ENCODE measurements at regions not wholly inside any gene's neighbourhood (a gene's known extent, or its start where the extent isn't known, plus 50 kb on each side); places are given as distances from the start of the nearest gene placed in this dataset.
"Not testable (repeated sequence)": the region's sequence is repeated elsewhere in the genome, so short reads cannot be mapped to it uniquely, and the experiment has no call there.

GRCh38 chr2:236909802-236910201 is 175.9 kb upstream of the COPS8 start:
- DNase-seq = no peak

DNA sequence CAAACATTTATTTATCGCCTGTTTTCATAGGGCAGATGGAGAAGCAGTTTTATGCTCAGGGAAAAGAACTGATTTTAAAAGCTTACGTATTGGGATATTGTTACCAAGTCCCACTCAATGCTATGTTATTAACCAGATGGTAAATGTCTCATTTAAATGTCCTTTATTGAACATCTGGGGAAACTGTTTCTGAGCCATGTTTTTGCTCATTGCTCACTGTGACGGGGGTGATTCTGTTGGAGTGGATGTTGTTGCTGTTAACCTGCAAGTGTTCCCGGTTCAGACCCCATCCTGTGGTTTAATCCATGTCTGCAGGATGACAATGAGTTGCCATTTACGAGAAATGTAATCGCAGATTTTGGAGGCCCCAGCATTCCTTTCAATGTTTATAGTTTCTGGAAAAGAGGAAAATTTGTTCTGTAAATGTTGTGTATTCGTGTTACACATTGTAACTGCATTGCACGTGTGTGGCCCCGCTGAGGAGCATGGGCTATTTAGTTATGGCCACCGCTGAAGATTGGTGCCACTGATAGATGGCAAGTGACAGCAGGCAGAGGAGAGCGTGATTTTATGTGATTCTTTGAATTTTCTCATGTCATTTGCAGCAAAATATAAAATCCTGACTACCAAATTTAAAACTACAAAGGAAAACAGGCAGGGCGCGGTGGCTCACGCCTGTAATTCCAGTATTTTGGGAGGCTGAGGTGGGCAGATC is 174.8 kb upstream of the COPS8 start:
- no peak for DNase-seq

GRCh38 chr2:236912326-236913120 is 173.2 kb upstream of the COPS8 start:
- no peak for DNase-seq

DNA sequence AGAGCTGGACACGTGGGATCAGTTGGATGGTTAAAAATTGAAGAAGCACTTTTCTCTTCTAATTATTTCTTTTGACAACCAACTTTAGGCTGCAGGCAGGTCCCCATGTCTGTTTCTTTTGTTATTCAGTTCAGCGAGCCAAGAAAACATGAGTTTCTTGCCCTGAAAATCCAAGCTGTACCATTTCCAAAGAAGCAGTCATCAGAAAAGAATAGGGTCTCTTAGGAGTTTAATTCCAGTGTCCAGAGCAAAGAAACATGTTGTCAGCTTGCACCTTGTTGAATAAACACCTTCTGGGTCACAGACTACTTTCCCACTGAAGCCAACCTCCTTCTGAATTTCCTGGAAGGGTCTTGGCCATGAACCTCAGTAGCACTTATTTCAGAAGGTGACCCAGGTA is 170.5 kb upstream of the COPS8 start:
- DNase-seq = no peak

DNA sequence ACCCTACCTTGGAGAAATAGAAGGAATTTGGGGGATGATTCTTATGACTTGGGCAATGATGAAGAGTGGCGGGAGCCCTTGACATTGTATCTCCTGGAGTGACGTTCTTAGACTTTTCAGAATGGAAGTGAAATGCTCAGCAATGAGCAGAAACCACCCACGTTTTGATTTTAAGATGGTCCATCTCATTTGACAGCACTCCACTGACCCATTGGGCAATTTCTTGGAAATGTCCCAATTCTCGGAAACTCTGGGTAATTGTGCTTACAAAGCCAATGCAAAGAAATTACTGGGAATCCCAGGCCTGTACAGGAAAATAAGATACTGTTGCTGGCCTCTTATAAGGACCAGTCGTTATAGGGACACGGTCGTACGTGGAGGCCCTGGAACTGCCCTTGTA is 170.0 kb upstream of the COPS8 start:
- no peak for DNase-seq

DNA sequence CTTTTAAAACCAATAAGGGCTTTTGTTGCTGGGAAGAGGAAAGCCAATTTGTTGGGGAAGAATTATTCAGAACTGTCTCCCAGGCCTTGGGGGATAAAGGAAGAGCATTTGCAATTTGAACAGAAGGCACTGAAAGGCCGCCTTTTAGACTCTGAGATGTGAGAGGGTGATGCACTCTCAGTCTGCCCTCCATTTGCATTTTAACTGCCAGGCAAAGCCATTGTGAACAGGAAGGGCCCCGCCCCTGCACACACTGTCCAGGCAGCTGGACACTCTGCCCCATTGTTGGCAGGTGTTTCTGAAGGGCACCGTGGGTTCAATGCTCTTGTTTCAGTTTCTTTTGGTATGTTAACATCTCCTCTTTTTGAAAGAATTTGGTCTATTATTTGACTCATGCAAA is 169.5 kb upstream of the COPS8 start:
- no peak for DNase-seq

GRCh38 chr2:236916651-236917050 is 169.0 kb upstream of the COPS8 start:
- no peak for DNase-seq

- no peak for DNase-seq
These were observed 168.5 kb upstream of the COPS8 start for GRCh38 chr2:236917164-236917563.

- DNase-seq = no peak
These were observed 167.1 kb upstream of the COPS8 start for GRCh38 chr2:236918545-236918944.

DNA sequence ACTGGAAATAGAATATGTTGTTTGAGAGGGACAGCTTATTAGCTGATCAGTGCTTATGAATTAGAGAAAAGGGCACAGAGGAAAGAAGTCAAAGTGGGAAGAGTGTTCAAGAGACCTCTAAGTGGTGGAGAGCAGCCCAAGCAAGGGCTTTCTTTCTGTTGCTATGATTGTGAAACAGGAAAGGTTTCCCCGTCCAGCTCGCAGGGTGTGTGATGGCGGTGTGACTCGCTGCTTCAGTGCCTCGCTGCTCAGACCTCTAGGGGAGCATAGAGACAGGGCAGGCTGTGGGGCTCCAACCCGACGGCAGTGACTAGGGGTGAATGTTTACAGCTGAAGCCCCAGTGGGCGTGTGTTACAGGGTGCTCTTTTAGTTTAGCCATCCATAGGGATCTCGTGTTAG is 166.5 kb upstream of the COPS8 start:
- peak; percentile 67 for DNase-seq

DNA sequence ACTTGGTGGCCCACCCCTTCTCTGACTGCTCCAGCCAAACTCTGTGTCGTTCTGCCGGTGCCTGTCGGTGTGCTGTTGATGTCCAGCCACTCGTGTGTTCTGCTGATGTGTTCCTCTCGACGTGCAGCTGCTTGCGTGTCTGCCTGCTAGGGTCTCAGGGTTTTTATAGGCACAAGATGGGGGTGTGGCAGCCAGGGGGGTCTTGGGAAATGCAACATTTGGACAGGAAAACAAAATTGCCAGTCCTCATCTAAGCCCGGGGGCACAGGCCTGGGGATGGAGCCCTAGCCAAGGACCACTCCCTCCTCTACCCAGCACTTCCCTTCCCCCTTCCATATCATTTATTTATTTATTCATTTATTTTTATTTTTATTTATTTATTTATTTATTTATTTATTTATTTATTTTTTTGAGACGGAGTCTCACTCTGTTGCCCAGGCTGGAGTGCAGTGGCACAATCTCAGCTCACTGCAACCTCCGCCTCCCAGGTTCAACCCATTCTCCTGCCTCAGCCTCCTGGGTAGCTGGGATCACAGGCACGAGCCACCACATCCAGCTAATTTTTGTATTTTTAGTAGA is 165.8 kb upstream of the COPS8 start:
- not testable (repeated sequence) for DNase-seq

DNA sequence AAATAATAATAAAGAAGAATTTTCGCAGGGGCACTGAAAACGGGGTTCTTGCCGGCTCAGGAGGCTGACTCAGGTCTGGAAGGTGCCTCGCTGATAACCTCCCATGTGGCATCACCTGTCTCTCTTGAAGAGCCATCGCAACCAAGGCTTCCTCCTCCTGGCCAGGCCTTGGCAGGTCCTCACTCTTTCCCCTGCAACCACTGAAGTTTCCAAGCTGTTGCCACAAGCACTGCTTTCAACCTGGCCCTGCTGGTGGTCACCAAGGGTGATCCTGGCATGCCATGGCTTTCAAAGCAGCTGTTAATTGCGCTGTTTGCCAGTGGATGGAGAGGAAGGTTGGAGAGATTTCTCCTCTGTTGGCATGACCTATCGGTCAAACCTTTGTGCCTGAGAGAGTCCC is 163.6 kb upstream of the COPS8 start:
- no peak for DNase-seq

DNA sequence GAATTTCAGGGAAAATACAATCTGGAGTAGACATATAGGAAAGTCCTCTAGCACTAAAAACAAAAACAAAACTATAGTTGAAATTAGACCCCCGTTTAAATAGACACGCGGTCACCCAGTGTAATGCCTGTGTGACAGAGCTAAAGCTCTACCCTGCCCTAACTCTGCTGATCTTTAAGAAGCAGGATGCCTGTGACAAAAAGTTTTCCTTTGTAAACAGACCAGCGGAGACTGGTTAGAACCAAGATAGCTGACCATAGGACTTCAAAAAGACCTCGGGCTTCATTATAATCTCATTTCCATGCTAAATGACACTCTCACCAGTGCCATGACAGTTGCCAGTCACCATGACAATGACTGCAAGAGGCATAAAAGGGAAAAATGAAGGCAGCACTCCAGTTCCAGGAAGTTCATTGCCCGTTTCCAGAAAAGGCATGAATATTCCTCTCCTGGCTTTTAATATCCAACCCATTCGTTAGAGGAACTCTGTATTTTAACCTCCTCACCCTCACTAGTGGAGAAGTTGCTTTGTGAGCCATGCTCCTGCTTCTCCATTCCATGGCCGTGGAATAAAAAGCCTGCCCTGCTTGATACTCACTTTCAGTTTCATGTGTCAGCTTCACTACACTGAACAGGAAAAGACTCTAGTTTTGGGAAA is 157.2 kb upstream of the COPS8 start:
- DNase-seq = peak; percentile 47

GRCh38 chr2:236932831-236933361 is 152.8 kb upstream of the COPS8 start:
- DNase-seq = no peak

DNA sequence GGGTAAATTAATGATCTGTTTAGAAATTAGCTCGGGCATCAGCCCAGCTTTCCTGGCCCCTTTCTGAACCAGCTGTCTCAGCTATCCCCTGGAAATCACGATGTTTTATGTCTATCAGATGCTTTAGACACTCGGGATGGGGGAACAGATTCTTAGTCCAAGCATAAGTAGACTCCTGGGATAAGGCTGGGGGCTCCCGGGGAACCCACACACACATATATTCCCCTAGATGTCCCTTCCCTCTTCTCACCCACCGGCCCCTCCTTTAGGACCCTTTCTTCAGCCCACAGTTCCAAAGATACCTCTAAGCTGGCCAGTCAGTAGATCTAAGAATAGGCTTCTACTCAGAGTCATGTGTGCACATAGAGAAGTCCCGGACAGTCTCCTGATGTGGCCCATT is 151.5 kb upstream of the COPS8 start:
- no peak for DNase-seq

DNA sequence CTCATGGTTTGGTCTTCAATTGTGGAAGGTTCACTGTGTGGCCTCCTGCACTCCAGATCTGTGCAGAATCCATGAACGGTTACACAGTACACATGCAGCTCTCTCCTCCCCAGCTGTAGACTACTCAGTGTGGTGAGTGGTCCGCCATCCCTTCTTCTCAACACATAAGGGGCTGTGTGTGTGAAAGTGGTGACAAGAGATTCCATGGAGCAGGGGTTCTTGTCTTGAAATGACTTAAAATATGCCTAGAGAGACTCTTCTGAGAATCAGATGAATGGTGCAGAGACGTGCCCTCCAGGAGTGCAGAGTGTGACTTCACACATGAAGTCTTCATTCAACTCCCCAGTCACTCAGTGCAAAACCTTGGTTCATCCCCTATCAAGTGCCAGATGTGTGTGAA is 151.0 kb upstream of the COPS8 start:
- DNase-seq = no peak

DNA sequence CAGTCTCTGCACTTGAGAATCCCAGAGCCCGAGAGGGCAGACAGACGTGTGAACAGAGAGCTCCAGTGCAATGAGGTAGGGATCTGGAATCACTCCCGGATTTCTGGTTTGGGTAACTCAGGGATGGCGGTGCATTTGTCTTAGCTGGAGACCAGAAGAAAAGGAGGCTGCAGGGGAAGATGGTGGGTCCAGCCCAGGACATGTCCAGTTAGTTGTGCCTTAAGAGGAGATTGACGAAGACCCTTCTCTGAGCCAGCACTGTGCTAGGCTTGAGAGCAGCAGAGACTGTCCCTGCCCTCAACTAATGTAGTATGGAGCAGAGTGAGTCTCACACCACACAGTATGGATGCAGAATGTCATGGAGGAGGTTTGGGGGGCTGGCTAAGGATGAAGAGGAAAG is 150.6 kb upstream of the COPS8 start:
- no peak for DNase-seq

DNA sequence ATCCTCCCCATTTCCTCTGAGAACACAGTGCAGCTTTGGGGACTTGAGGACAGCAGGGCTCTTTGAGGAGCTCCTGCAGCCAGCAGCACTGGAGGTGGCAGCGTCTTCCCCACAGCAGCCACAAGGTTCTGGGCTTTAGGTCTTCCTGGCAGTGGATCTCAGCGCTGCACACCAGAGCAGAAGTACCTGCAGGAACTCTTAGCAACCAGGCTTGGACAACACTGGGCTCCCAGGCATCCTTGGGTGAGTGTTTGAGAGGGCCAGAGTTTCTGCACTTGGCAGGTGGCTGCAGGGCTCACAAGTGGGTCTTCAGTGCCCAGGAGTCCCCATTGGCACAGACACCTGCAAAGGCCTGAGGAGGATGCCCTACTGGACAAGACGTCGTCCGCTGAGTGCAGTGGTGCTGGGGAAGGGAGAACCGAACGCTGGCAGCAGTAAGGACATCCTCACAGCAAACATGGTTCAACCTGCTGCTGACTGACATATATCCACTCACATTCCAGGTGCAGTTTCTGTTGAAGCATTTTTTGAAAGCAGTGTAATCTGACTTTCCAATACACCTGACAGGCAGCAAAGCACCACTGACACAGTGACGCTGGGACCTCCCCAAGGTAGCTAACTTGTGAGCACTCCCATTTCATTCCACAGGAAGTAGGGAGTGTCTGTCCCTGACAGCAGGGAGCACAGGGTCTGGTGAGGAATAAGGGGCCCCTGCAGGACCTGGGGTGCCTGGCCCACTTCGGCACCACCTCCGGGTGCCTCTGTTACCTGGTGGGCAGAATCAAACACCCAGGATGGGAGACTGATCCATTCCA is 149.9 kb upstream of the COPS8 start:
- DNase-seq = no peak

DNA sequence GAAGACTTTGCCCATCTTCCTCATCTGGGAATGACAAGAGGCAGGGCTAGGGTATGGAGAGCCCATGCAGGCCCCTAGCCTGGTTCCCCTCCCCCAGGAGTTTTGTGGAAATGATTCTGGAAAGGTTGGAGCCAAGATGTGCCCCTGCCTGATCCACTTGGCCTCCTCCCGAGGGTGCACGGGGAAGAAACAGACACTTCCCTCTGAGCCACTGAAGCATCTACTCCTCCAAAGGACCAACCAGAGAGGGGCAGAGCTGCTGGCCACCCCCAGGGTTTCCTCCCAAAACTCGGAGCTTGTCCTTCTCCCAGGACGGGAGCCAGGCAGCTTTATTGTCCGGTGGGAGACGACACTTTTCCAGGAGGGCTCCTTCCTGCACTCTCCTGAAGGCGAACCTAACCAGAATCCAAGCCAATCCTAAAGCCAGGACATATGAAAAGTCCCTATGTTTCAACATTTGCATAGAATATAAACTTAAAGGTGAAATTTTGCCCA is 149.2 kb upstream of the COPS8 start:
- DNase-seq = no peak

DNA sequence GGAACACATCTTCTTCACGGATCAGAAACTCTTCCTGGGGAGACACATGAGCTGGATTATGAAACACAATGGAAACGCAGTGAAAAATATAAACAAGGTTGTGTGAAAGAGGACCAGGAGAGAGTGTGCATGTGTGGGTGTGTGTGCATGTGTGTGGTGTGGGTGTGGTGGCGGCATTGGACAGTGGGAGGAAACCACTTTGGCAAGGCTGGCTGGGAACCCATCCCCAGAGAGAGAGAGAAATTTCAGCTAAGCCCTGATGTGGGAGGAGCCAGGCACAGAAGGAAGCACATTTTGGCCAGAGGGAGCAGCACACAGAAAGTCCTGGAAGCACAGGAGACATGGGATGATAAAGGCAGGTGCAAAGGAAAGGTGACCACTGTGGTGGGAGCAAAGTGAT is 147.6 kb upstream of the COPS8 start:
- peak; percentile 42 for DNase-seq

DNA sequence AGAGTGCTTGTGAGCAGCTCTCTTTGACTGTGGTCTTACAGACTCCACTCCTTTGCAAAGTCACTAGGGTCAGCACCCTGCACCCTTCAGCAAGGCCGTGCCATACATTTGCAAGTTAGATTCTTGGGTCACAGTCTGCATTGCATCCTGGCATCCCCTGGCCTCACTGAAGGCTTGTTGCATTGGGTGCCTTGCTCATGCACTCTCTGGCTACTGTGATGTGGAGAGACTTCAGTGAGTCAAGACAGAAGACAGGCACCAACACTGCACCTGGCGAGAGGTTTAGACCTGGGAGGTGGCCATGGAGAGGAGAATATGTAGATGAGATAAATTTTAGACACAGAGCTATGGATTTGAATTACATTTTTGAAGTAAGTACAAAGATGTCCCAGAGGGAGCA is 146.4 kb upstream of the COPS8 start:
- DNase-seq = no peak

DNA sequence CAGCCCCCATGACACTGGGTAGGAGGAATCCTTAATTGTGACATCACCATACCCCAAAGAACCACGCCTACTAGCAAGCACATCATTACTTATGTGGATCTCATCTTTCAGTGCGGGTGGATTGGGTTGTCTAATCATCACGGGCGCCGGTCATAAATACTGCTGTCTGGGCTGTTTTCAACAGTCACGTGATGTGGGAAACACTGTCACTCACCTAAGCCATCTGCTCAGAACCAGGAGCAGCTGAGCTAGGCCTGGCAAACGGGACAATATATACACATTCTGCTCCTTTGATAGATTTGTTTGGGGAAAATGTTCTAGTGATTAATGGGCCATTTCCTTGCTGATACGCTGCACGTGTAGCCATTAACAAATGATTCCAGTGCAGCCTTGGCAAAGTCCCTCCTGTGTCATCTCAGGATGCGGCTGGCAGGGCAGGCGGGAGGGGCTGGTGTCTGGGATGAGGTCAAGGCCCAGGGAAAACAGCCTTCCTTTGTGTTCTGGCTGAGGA is 145.9 kb upstream of the COPS8 start:
- DNase-seq = no peak
